GM21515 (cell line): ENCODE measurements at regions not wholly inside any gene's neighbourhood (a gene's known extent, or its start where the extent isn't known, plus 50 kb on each side); places are given as distances from the start of the nearest gene placed in this dataset.

Experiments used
- ATAC-seq: cut with Tn5 transposase; IDR thresholded peaks from one replicate; pipeline ENCODE4 v1.9.1; 2021; ENCODE audit not compliant: unreplicated experiment

DNA sequence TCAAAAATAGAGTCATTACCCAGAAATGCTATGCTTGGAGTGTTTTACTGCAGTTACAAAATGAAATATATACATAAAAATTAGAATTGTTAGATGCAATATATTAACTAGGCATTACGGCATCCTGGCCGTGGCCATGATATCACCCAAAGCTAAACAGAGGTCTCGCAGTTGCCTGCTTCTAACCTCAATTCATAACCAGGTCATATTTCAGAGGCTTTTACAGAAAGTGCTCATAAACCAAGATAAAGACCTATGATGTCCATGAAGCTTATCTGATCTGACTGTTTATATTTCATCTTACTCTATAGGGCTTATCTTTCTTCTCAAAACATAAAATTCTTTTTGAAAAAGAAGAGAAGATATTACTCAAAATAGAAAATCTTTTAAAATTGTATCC lies 664.5 kb upstream of the SALL1 start:
- no peak for ATAC-seq

DNA sequence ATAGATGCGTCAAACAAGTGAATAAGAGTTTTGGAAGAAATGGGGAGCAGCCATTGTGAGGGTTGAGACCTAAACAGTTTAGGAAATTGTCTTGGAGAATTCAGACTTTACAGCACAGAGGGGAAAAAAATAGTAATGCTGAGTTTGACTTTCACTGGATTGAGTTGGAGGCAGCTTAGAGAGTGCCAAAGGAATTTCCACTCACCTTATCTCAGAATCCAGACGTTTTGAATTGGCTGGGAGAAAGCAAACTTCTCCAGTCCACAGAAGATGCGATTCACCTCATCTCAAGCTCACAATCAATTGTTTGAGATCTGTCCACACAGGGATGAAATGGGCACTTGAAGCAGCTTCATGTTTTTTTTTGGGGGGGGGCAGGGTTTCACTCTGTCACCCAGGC lies 663.5 kb upstream of the SALL1 start:
- no peak for ATAC-seq

DNA sequence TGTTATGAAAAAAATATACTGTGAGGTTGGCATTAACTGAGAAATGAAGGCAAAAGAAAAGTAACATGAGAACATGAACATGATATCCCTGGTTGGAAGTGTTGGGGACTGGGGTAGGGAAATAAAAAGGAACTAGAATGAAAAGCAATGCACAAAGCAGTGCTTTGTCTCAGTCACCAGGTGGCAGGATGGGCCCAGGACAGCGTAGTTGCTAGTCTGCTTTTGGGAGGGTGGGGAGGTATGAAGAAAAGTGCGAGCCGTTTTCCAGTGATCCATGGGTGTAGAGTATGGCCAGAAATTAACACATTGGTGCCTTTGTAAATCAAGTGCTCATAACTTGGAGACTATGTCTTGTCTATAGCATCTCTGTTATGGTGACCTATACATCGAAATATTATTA lies 662.5 kb upstream of the SALL1 start:
- no peak for ATAC-seq

DNA sequence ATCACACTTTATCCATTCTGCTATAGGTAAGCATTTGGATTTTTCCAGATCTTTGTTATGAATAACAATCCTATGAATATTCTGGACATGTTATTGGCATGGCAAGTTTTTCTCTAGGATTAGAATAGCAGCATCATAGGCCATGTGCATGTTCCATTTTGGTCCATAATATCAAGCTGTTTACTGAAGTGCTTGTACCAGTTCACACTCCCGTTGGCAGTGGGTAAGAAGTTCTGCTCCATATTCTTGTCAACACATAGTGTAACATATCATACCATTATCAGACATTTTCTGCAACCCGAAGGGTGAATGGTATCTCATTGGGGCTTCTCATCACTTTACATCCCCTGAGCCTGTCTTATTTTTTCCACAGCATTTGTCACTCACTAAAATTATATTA lies 661.9 kb upstream of the SALL1 start:
- ATAC-seq = no peak

DNA sequence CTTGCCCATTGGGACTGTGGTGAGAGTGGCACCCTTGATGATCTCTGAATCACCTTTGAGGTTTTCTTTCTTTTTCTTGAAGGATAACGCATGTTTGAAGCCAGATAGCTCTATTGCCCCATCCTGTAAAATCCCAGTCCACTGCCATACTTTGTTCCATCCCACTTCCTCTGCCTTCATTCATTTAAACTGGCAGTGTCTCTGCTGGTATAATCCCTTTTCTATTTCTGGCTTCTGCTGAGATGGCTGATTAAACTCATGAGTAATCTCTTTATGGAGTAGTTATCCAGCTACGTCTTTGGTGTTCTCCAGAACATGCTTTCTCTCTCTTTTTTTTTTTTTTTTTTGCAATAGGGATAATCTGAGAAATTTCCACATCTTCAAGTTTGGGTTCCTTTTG lies 656.5 kb upstream of the SALL1 start:
- no peak for ATAC-seq

DNA sequence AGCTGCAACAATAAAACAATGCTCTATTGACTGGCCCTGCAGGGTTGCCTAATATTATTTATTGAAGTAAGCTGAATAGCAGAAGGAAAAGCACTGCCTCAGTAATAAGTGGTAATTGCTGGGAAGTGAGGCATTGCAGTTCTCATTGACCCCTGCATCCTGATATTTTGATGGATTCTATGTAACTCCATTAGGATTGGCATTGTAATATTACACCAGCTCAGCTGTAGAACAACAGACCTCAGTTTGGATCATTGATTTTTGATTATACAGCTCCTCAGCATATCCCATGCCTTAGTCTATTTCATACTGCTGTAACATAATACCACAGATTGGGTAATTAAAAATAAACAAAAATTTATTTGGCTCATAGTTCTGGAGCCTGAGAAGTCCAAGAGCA lies 650.6 kb upstream of the SALL1 start:
- ATAC-seq = no peak

DNA sequence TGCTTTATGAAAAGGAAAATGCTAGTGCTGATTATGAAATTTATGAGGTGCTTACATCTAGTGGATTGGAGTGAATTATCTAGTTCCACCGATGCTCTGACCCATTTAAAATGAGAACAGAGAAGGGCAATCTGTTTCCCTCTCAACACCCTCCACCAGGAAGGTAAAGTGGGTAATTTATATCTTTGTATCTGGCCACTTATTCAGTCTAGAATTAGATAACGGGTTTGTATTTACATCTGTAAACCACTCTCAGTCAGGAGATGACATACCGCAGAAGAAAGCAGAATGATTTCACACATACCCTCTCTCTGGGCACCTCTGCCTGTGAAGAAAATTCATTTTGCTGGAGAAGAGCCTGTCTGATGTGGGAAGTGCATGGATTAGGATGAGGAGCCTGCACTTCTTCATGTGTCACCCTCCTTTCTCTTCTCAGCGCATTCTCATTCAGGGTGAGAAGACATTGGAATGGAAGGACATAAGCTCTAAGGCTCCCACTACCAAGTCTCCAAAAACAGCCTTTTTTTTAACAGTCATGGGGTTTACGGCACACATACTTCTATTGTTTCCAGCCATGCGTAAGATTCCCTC lies 646.7 kb upstream of the SALL1 start:
- ATAC-seq = no peak

DNA sequence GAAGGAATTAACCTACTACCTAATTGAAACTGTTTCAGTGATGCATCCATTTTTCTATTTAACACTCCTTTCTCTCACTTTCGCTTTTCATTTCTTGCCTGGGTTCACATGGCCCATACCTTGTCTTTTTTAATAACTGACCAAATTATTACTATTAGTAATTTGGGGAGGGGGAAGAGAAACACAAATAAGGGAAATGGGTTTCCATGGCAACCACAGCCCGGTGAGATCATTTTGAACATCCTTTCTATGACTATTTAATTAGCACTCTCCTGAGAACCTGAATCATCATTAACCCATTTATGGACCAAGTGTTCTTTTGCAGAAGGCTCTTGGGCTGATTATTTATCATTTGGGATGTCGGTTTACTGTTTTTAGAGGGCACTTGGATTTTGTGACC lies 628.2 kb upstream of the SALL1 start:
- no peak for ATAC-seq

DNA sequence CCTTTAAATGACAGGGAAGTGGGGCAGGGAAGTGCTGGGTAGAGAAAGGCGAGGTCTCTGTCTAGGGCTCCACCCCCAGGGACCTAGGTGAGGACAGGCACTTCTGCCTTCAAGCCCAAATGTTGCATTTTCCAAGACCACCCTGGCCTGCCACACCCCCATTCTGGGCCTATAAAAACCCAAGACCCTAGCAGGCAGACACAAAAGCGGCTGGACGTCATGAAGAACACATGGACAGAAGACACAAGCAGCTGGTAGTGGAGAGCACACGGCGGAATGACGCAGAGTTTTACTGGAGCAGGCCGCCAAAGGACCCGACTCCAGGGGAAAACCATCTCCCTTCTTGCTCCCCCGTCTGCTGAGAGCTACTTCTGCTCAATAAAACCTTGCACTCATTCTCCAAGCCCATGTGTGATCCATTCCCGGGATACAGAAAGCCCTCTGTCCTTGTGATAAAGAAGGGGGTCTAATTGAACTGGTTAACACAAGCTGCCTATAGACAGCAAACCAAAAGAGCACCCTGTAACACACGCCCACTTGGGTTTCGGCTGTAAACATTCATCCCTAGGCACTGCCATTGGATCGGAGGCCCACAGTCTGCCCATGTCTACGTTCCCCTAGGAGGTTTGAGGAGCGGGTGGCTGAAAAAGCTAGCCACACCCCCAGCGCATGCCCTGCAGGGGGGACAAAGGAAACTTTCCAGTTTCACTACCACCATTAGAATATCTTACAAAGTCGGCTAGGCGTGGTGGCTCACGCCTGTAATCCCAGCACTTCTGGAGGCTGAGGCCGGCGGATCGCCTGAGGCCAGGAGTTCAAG lies 622.2 kb upstream of the SALL1 start:
- no peak for ATAC-seq

DNA sequence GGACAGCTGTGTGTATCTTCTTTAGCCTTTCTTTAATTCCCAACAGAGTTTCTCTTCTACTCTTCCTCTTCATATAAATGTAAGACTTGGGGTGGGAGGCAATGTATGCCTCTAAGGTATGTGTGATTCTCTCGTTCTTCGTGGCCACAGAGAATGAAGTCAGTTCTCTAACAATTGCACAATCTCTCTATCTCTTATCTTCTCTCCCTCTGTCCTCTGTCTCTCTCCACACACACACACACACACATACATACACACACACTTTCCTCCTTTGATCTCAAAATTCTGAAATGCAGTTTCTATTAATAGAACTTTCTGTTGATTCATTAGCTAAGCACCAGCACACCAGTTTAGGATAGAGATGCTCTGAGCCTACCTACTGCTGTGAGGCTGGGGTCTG lies 615.7 kb upstream of the SALL1 start:
- no peak for ATAC-seq

DNA sequence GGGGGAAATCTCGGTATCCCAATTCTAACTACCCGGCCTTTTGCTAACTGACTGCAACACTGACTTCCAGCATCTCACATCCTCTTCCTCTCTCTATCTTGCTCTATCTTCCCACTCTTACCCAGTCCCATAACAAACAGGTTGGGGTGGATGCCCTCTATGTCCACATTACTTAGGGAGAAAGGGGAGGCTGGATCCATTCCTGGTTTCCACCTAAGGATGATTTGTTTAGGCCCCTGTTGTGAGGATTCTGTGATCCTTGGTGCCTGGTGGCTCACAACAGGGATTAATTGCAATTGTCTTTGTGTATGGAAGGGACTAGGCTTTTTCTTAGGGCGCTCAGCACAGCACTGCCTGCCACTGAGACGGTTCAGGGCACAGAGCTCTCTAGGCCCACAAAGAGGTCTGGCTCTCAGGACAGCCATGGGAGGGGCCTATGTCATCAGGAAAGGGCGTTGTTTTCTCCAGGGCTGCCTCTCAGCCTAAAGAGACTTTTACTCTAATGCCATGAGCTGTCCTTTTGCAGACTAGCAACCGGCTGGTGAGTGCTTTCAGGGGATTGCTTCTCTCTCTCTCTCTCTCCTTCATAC lies 612.1 kb upstream of the SALL1 start:
- no peak for ATAC-seq

DNA sequence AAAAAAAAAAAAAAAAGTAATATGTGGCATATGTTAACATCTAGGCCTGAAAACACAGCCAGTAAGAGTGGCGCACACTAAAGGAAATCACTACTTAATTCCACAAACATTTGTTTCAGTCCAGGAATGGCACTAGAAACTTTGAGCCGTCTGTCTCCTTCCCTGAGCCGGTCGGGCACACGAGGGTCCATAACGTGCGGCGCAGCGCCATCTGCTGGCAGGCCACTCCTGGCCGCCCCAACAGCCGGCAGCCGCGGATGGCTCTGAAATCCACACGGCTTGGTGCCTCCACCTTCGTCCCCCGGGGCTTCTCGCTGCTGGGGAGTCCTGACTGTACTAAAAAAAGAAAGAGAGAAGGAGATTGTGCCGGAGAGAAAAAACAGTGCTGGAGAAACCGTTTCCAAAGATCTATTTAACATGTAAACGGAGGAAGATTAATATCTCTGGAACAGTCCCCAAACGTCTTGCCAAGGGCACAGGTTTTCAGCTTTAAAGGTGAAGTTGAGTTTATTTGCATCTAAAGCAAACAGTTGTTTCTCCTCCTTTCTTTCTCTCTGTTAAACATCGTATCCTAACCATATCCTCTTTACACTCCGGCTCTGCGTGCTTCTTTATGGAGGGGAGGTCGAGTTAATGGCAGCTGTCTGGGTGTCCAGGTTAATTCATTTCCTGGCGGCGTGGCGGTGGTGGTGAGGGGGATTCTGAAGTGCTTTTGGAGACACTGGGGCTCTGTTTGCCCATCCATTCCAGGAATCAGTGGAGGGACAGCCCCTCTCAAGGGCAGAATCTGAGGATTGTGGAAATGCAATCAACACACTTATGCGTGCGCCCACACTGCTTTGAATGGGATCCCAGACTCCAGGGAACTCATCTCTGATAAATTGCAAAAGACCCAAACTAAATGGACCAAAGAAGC lies 611.3 kb upstream of the SALL1 start:
- peak; percentile 88 for ATAC-seq

DNA sequence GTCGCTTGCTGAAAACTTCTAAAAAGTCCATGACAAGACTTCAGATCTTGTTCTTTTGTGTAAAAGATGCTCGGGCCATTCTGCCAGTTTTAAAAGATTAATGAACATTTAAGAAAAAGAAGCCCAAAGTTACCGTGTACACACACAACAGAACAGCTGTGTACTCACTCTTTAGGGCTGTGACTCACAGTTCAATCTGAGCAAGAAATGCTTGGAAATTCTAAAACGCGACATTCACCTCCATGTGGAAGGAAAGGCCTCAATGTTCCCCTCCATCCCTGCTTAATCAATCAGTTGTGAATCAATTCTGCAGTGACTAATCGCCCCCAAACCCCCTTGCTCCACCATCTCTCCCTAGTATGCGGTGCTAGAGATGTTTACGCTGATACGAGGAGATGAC lies 609.9 kb upstream of the SALL1 start:
- ATAC-seq = no peak

DNA sequence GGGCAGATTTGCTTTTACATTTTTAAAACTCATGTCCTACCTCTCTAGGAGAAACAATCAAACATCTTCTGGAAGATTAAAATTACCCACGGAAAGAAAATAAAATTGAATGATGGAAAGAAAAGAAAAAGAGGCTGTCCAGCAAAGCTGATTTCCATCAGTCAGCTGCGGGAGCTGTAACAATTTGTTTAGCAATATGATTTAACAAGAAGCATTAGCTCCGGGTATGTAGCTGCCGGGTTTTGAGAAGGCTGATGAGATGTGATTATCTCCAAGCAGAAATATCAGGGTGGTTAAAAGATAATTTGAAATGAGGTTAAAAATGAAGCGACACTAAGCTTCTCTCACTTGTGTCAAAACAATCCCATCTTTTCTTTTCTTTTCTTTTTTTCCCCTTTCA lies 608.9 kb upstream of the SALL1 start:
- no peak for ATAC-seq

DNA sequence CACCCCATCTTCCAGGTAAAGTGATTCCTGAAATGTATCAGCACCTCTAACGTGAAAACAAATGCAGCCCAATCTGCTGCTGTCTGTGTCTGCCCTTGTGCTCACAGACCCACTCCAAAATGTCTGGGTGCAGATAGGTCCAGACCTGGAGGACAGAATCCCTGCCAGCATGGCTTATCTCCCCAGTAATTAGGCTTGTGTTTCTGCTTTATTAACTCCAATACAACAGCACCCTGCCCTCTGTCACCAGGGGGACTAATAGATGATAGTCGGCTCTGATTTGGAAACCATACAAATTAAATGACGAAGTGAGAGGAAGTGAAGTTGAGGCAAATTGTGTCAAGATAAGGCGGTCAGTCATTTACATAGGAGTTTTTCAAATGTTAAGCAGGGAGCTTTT lies 608.3 kb upstream of the SALL1 start:
- ATAC-seq = no peak

DNA sequence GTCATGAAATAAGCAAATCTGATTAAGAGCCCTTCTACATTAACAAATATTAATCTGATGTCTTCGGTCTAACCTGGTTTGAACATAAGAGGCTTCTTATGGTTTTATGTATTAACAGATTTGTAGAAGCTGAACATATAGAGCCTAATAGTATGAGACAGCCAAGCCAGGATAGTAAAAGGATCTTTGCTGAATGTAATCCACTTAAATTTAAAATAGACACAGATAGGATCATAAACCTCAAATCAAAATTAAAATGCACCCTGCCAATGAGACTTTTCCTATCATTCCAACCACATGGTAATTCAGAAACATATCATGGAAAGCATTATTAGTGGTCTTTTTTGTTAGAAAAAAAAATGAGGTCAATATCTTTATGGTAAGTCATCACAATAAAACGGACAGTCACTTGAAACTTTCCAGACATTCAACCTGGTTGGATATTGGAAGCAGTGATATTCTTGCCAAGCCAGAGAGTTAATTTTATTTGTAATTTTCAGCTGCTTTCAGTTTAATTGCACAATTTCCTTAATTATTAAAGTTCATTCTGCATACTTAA lies 606.9 kb upstream of the SALL1 start:
- no peak for ATAC-seq

DNA sequence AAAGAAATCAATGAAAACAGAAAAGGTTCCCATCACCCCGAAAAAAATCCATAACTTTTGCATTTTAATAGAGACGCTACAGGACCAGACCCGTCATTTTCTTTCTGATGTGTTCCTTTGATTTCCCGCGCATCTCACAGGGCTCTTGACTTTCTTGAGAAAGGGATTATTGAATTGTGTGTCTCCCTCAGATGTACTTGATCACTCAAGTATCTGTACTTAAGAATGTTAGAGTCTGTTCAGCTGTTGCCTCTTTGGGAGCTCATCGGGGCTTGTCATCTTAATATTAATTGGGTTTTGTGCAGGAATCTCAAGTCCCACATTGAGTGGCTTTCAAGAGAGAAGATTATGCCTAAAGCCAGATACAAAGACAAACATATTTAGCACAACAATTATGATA lies 606.4 kb upstream of the SALL1 start:
- ATAC-seq = no peak

DNA sequence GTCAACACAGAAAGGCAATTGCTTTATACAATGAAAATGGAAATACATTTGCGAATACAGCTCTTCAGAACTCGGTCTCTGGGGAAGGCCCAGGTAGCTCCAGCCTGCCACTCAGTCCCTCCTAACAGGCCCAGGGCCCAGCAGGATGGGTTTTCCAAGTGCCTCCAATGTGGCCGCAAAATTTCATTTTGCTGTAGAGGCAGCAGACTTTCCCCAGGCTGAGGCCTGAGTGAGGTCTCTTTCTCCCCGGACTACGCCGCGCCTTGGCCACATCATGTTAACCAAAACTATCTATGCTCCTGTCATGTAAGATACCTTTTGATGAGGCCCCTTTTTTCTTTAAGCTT lies 606.0 kb upstream of the SALL1 start:
- ATAC-seq = no peak

DNA sequence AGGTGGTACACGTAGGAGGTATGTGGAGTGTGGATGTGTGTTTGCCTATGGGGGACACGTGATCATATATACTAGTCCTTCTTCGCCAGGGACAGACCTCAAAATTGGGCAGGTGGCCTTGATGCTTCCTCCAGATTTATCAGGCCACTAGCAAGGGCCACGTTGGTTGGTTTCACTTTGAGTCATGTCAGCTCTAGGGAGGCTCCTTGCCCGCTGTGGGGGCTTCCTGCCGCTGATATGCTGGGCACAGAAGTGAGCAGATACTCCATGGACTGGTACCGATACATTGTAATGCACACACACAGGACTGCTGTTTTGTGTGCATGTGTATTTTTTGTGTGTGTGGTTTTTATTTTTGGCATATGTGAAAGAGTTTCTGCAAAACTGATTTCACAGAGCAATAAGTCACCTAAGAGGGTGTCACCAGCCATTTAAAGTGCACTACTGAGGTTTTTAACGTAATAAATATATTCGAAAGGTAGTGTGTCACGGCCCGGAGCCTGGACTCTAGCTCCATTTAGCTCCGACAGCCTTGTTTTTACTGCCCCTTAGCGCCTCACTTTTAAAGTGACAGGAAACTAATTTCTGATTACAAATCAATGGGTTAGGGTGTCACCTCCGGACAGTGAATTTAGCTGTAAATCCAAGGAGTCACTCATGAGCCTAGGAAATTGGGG lies 605.5 kb upstream of the SALL1 start:
- ATAC-seq = no peak

DNA sequence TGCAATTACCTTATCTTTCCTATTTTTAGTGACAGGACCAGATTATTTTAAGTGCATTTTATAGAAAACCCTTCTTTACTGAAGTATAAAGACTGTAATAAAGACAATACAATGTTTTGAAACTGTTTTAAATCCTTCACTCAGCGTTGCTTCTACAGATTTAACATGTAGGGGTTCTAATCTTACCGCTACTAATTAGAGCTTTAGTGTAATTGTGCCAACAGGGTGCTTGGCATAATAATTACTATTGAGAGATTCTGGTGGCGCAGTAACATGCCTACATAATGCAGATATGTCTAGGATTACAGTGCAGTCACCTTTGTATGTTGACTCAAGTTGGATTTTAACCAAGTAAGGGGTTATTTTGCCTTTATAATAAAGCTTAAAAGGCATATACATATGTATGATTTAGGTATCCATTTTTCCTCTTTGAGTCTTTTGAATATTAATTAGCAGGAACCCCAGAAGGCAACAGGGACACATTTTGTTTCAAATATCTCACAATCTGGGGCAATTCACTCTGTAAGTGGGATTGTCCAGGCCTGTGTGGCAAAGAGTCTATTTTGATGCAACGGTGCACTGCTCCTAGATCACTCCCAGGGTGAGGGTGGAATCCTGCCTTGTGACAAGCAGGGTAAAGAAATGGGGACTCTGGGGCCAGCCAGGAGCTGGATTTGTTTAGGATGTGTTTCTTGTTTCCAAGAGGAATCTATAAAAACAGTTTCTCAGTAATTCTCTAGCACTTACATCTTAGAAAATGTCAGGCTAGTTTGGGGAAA lies 604.7 kb upstream of the SALL1 start:
- no peak for ATAC-seq
